ENCODE measurements at regions not wholly inside any gene's neighbourhood (a gene's known extent, or its start where the extent isn't known, plus 50 kb on each side); places are given as distances from the start of the nearest gene placed in this dataset.

- no peak for TF ChIP-seq ZNF274 (IDR thresholded peaks at IDR 0.05; ENCODE audit: low read depth, low read length)
- TF ChIP-seq SP1 (IDR thresholded peaks at IDR 0.05; ENCODE audit: low read depth) = no peak
- TF ChIP-seq POLR2AphosphoS5 (IDR thresholded peaks at IDR 0.05; ENCODE audit: low read depth, low read length) = no peak
These were observed 214.9 kb upstream of the BTG1 start (continued) for GRCh38 chr12:92360543-92360942.

- Histone ChIP-seq H3K27ac (ENCODE audit: low read depth, low read length) (no peak overlapping the region), H3K4me3 (replicated peaks in 1 of 2; ENCODE audit: low read depth in 1 of 2, low read length in 2 of 2) (no peak overlapping the region), H3K79me2 (ENCODE audit: insufficient read depth, low read length) (no peaks in the 10 kb centered on the region), H4K20me1 (ENCODE audit: insufficient read depth) (no peaks in the 10 kb centered on the region), H3K9ac (ENCODE audit: low read length) (no peak overlapping the region), H3K27me3 (ENCODE audit: insufficient read depth, low read length) (no peaks in the 10 kb centered on the region), H3K4me1 (ENCODE audit: control insufficient read depth in 1 of 2, insufficient read depth in 2 of 2, low read length in 2 of 2) (no peaks in the 10 kb centered on the region), H3K9me3 (ENCODE audit: control insufficient read depth in 1 of 2, insufficient read depth in 1 of 2, low read depth in 1 of 2, low read length in 2 of 2) (no peaks in the 10 kb centered on the region), H3K4me2 (ENCODE audit: low read length) (no peak overlapping the region), H3K9me2 (ENCODE audit: insufficient read depth) (no peaks in the 10 kb centered on the region), H3K36me3 (ENCODE audit: control insufficient read depth in 1 of 2, insufficient read depth in 2 of 2, low read length in 2 of 2) (no peaks in the 10 kb centered on the region), H2AFZ (ENCODE audit: low read depth, low read length, poor library complexity, severe bottlenecking) (no peak overlapping the region)
- no peak for ATAC-seq
- CTCF ChIA-PET = no interaction called here
- POLR2A ChIA-PET = no interaction called here
- RAD21 ChIA-PET (ENCODE audit: low non-redundant PET in 1 of 2, low total read pairs in 2 of 2, uncharacterized antibody in 2 of 2, unreplicated experiment in 2 of 2) = no interaction called here
- TF ChIP-seq ATF3 (IDR thresholded peaks at IDR 0.05) (no peak), YY1 (IDR thresholded peaks at IDR 0.05; ENCODE audit: extremely low read depth, insufficient replicate concordance, low read depth, low read length) (no peak), EGR1 (IDR thresholded peaks at IDR 0.05; ENCODE audit: low read depth) (no peak), EZH2 (IDR thresholded peaks at IDR 0.05) (no peak)
- no peak for DNase-seq (ENCODE audit: low read depth, low spot score)
- intact Hi-C loops (cut with micrococcal nuclease) = no loop called here
- no TSS peak for BruUV-seq (replicated peaks)
These were observed 214.0 kb upstream of the BTG1 start for GRCh38 chr12:92359581-92360209.

GRCh38 chr12:92357584-92358261, 212.1 kb upstream of the BTG1 start:
- CTCF ChIA-PET = no interaction called here
- no peak overlapping the region for H2AFZ ChIP-seq (ENCODE audit: low read depth, low read length, poor library complexity, severe bottlenecking)
- no peak for ATAC-seq

More at GRCh38 chr12:92357584-92358261, 212.1 kb upstream of the BTG1 start:
- no peak overlapping the region for H3K27ac ChIP-seq (ENCODE audit: low read depth, low read length)
- RAD21 ChIA-PET (ENCODE audit: low non-redundant PET in 1 of 2, low total read pairs in 2 of 2, uncharacterized antibody in 2 of 2, unreplicated experiment in 2 of 2) = no interaction called here
- no peaks in the 10 kb centered on the region for H3K27me3 ChIP-seq (ENCODE audit: insufficient read depth, low read length)
- no peaks in the 10 kb centered on the region for H3K79me2 ChIP-seq (ENCODE audit: insufficient read depth, low read length)
- H3K36me3 ChIP-seq (ENCODE audit: control insufficient read depth in 1 of 2, insufficient read depth in 2 of 2, low read length in 2 of 2) = no peaks in the 10 kb centered on the region
- no peaks in the 10 kb centered on the region for H3K4me1 ChIP-seq (ENCODE audit: control insufficient read depth in 1 of 2, insufficient read depth in 2 of 2, low read length in 2 of 2)
- H3K9ac ChIP-seq (ENCODE audit: low read length) = no peak overlapping the region
- DNase-seq (ENCODE audit: low read depth, low spot score) = no peak
- no peak overlapping the region for H3K4me3 ChIP-seq (replicated peaks in 1 of 2; ENCODE audit: low read depth in 1 of 2, low read length in 2 of 2)
- POLR2A ChIA-PET = no interaction called here
- H4K20me1 ChIP-seq (ENCODE audit: insufficient read depth) = no peaks in the 10 kb centered on the region
- H3K9me2 ChIP-seq (ENCODE audit: insufficient read depth) = no peaks in the 10 kb centered on the region
- intact Hi-C loops (cut with micrococcal nuclease) = no loop called here
- TF ChIP-seq POLR2A (IDR thresholded peaks at IDR 0.05; ENCODE audit: borderline replicate concordance, extremely low read depth, insufficient read depth, insufficient read length) (no peak), SRF (IDR thresholded peaks at IDR 0.05; ENCODE audit: low read depth) (no peak), EZH2phosphoT487 (IDR thresholded peaks at IDR 0.05; ENCODE audit: borderline replicate concordance) (no peak), MAX (IDR thresholded peaks at IDR 0.05) (no peak), ZFX (IDR thresholded peaks at IDR 0.05) (no peak), JUND (IDR thresholded peaks at IDR 0.05) (no peak), ZNF274 (IDR thresholded peaks at IDR 0.05; ENCODE audit: low read depth, low read length) (no peak), CTCF (IDR thresholded peaks at IDR 0.05 in 2 of 3, conservative IDR thresholded peaks at IDR 0.05 in 1 of 3; ENCODE audit: borderline replicate concordance in 1 of 3, insufficient read depth in 1 of 3, low read depth in 2 of 3, low read length in 2 of 3) (no peak), EZH2 (IDR thresholded peaks at IDR 0.05) (no peak)
- BruUV-seq (replicated peaks) = no TSS peak
- H3K4me2 ChIP-seq (ENCODE audit: low read length) = no peak overlapping the region
- H3K9me3 ChIP-seq (ENCODE audit: control insufficient read depth in 1 of 2, insufficient read depth in 1 of 2, low read depth in 1 of 2, low read length in 2 of 2) = no peaks in the 10 kb centered on the region

All from HCT116 (cell line).